GM19239 (cell line): ENCODE measurements at regions not wholly inside any gene's neighbourhood (a gene's known extent, or its start where the extent isn't known, plus 50 kb on each side); places are given as distances from the start of the nearest gene placed in this dataset.

Experiments
- DNase-seq: peaks from one replicate; pipeline ENCODE4 v3.0.0; 2011; ENCODE audit warnings: low spot score; ENCODE audit not compliant: insufficient read length
- FAIRE-seq: peaks from 2 replicates; lab custom pipeline; 2011; peaks lifted over from hg19 to GRCh38; lab: Jason Lieb, UNC

GRCh38 chr14:98296895-98297294 is 975.1 kb downstream of the BCL11B start:
- FAIRE-seq, result no peak
- no peak for DNase-seq

- no peak for DNase-seq
- FAIRE-seq, result no peak
Observed at GRCh38 chr14:98297567-98297966, 974.4 kb downstream of the BCL11B start.

- FAIRE-seq (no peak), DNase-seq (no peak)
Observed at GRCh38 chr14:98298481-98299244, 973.3 kb downstream of the BCL11B start.

GRCh38 chr14:98301681-98302080 is 970.3 kb downstream of the BCL11B start:
- no peak for FAIRE-seq
- no peak for DNase-seq

GRCh38 chr14:98304574-98304973 is 967.4 kb downstream of the BCL11B start:
- FAIRE-seq, result no peak
- no peak for DNase-seq

- FAIRE-seq (no peak), DNase-seq (no peak)
Observed at GRCh38 chr14:98309591-98309990, 962.4 kb downstream of the BCL11B start.

- FAIRE-seq, result no peak
- no peak for DNase-seq
Observed at GRCh38 chr14:98312006-98312405, 960.0 kb downstream of the BCL11B start.

GRCh38 chr14:98321841-98322240 is 950.2 kb downstream of the BCL11B start:
- no peak for FAIRE-seq
- no peak for DNase-seq

GRCh38 chr14:98323836-98324235 is 948.2 kb downstream of the BCL11B start:
- FAIRE-seq, result no peak
- no peak for DNase-seq

- FAIRE-seq (no peak), DNase-seq (no peak)
Observed at GRCh38 chr14:98325761-98326160, 946.2 kb downstream of the BCL11B start.

GRCh38 chr14:98328496-98328895 is 943.5 kb downstream of the BCL11B start:
- FAIRE-seq (no peak), DNase-seq (no peak)

- no peak for DNase-seq
- FAIRE-seq, result no peak
Observed at GRCh38 chr14:98334186-98334585, 937.8 kb downstream of the BCL11B start.

GRCh38 chr14:98341211-98341610 is 930.8 kb downstream of the BCL11B start:
- FAIRE-seq (no peak), DNase-seq (no peak)

- no peak for DNase-seq
- FAIRE-seq, result no peak
Observed at GRCh38 chr14:98345161-98345560, 926.8 kb downstream of the BCL11B start.

- DNase-seq (no peak), FAIRE-seq (no peak)
Observed at GRCh38 chr14:98347686-98348085, 924.3 kb downstream of the BCL11B start.

- no peak for DNase-seq
- FAIRE-seq, result no peak
Observed at GRCh38 chr14:98348505-98348904, 923.5 kb downstream of the BCL11B start.

GRCh38 chr14:98350213-98350612 is 921.8 kb downstream of the BCL11B start:
- DNase-seq, result no peak
- no peak for FAIRE-seq

GRCh38 chr14:98364961-98365360 is 907.0 kb downstream of the BCL11B start:
- no peak for DNase-seq
- no peak for FAIRE-seq

GRCh38 chr14:98366429-98366828 is 905.6 kb downstream of the BCL11B start:
- DNase-seq (no peak), FAIRE-seq (no peak)

GRCh38 chr14:98368221-98368620 is 903.8 kb downstream of the BCL11B start:
- DNase-seq (no peak), FAIRE-seq (no peak)

GRCh38 chr14:98368916-98369315 is 903.1 kb downstream of the BCL11B start:
- FAIRE-seq, result no peak
- no peak for DNase-seq

GRCh38 chr14:98369344-98369743 is 902.7 kb downstream of the BCL11B start:
- DNase-seq (no peak), FAIRE-seq (no peak)
